ENCODE measurements at regions not wholly inside any gene's neighbourhood (a gene's known extent, or its start where the extent isn't known, plus 50 kb on each side); places are given as distances from the start of the nearest gene placed in this dataset.

DNA sequence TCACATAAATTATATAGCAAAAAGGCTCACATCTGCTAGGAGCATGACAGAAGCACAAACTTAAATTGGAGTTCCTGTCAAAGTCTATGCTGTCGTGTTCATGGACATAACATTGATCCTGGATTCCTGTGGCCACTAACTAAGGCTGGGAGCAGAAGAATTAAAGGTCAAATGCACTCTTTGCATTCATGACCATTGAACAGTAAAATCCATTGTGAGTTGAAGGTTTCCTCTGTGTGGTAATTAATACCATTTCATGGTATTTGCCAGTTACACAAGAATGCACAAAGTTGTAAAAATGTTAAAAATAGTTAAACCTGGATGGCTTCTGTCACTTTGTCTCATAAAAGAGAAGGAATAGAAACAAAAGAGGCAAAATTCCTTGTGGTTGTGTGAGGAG is 242.6 kb downstream of the NPR3 start:
- no peak for DNase-seq (ENCODE audit: low read depth)

DNA sequence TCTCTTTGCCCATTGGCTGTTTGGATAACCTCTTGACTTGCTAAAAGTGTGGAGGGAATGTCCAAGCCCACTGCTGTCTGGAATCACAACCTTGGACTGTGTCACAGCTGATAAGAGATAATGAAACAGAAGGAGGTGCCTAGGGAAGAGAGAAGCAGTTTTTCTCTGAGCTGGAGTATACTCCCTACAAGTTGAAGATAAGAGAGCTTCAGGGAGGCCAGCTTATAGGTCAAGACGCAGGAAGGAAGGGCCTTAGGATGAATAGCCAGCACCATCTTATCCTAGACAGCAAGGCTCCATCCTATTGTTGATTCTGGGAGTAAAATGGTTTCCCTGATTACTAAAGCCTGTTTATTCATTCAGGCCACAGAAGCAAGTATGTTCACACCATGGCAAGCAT is 244.7 kb downstream of the NPR3 start:
- DNase-seq (ENCODE audit: low read depth): no peak
- TF ChIP-seq, protein P1, sequence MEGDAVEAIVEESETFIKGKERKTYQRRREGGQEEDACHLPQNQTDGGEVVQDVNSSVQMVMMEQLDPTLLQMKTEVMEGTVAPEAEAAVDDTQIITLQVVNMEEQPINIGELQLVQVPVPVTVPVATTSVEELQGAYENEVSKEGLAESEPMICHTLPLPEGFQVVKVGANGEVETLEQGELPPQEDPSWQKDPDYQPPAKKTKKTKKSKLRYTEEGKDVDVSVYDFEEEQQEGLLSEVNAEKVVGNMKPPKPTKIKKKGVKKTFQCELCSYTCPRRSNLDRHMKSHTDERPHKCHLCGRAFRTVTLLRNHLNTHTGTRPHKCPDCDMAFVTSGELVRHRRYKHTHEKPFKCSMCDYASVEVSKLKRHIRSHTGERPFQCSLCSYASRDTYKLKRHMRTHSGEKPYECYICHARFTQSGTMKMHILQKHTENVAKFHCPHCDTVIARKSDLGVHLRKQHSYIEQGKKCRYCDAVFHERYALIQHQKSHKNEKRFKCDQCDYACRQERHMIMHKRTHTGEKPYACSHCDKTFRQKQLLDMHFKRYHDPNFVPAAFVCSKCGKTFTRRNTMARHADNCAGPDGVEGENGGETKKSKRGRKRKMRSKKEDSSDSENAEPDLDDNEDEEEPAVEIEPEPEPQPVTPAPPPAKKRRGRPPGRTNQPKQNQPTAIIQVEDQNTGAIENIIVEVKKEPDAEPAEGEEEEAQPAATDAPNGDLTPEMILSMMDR (conservative IDR thresholded peaks at IDR 0.05; ENCODE audit: low read depth, low read length): no peak
- H3K4me3 ChIP-seq (ENCODE audit: low read depth, low read length): no peak overlapping the region

More for the DNA sequence above, 242.6 kb downstream of the NPR3 start:
- TF ChIP-seq, protein P1 (conservative IDR thresholded peaks at IDR 0.05; ENCODE audit: low read depth, low read length): no peak
- no peak overlapping the region for H3K4me3 ChIP-seq (ENCODE audit: low read depth, low read length)

DNA sequence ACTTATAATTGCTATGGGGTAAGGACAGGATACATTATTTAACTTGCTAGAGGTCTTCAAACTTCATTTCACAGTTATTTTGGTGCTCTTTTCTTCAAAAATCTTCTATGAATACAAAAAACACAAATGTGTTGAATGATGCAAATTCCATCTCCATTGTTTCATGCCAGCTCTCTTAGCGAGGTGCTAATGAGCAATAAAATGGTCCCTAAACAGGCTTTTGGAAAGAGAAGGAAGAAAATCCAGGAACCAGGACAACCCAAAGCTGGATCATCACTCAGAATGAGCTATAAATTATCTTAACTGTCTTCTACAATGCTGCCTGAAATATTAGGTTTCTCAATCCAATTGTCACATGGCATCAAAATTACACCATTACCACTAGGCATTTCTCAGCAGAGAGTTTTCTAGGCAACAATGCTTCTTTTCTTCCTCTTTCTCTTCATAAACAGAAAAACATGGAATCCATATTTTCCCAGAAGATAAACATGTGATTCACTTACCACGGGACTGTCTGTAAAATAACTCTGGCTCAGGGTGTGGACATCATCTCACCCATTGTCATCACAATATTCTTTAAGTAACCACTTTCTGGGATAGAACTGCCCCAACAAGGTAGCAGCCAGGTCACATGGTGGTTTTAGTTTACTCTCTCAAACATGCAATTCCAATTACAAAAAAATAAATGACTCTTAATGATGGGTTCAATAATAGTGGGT is 249.4 kb downstream of the NPR3 start:
- TF ChIP-seq, protein P1 (conservative IDR thresholded peaks at IDR 0.05; ENCODE audit: low read depth, low read length): no peak
- peak; percentile 41 for DNase-seq (ENCODE audit: low read depth)
- no peak overlapping the region for H3K4me3 ChIP-seq (ENCODE audit: low read depth, low read length)

DNA sequence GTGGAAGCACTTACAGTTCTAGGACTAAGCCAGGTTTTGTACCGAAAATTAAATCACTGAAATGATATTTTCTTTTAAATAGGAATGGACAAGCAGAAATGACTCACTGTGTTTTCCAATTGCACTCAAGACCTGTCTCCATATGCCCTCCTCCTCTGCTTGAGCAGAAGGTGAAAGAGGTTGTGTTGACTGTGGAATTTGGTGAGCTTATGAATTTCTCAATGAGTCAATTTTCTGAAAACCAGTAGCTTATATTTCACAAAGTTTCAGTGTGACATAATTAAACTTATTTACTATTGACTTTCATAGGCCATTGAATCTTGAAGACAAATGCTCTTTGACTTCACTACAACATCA is 249.9 kb downstream of the NPR3 start:
- H3K4me3 ChIP-seq (ENCODE audit: low read depth, low read length): no peak overlapping the region
- DNase-seq (ENCODE audit: low read depth): peak; percentile 75
- TF ChIP-seq, protein P1 (conservative IDR thresholded peaks at IDR 0.05; ENCODE audit: low read depth, low read length): no peak

DNA sequence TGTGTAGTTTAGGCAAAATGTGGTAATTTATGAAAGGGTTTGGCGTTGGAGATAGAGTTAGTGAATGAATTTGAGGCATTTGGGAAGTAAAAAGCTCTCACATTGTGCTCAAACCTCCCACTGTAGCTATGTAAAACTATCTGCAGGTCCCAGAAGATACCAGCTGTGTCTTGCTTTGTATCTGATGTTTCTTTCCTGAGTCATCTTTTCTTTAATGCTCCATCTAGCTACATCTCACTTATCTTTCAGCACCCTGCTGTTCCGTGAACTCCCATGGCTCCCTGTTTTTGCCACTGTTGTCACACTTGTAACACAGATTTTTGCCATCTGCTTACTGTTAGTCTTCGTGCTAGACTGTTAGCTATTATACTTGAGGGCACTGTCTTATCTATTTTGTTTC is 253.1 kb downstream of the NPR3 start:
- TF ChIP-seq, protein P1 (conservative IDR thresholded peaks at IDR 0.05; ENCODE audit: low read depth, low read length): no peak
- H3K4me3 ChIP-seq (ENCODE audit: low read depth, low read length): no peak overlapping the region
- DNase-seq (ENCODE audit: low read depth): peak; percentile 70

DNA sequence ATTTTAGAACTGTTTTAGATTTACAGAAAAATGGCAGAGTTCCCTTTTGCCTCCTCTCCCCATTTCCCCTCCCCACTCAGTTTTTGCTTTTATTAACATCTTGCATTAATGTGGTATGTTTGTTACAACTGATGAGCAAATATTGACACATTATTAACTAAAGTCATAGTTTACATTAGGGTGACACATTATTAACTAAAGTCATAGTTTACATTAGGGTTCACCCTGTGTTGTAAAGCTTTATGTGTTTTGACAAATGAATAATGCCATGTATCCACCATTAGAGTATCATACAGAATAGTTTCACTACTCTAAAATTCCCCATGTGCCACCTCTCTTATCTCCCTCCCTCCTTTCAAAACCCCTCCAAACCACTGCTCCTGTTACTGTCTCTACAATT is 262.5 kb downstream of the NPR3 start:
- H3K4me3 ChIP-seq (ENCODE audit: low read depth, low read length): no peak overlapping the region
- no peak for DNase-seq (ENCODE audit: low read depth)
- TF ChIP-seq, protein P1 (conservative IDR thresholded peaks at IDR 0.05; ENCODE audit: low read depth, low read length): no peak

Data from choroid plexus epithelial cell (primary cell).